Suprapubic skin (tissue), 3 donors: ENCODE measurements at regions not wholly inside any gene's neighbourhood (a gene's known extent, or its start where the extent isn't known, plus 50 kb on each side); places are given as distances from the start of the nearest gene placed in this dataset.

Source experiments
- EP300 ChIP-seq: sonication (generic); formaldehyde crosslinking; IDR thresholded peaks from one replicate; pipeline ENCODE4 v1.6.1; 2017; ENCODE audit warnings: antibody characterized with exemption
- POLR2A ChIP-seq, 2 donors: fragments of 450-650 bp; IDR thresholded peaks; one replicate each; pipeline ENCODE4 v1.6.1; 2017; ENCODE audit warnings: antibody characterized with exemption in 2 of 2, mild to moderate bottlenecking in 2 of 2, moderate library complexity in 2 of 2
- TF ChIP-seq, protein P1 (sequence below), 2 donors: fragments of 200-600 bp in 1 of 2; fragments of 450-650 bp in 1 of 2; sonication (generic) in 1 of 2; IDR thresholded peaks; one replicate each; pipeline ENCODE4 v1.5.1; 2016 to 2019; ENCODE audit warnings: antibody characterized with exemption in 2 of 2, mild to moderate bottlenecking in 1 of 2, moderate library complexity in 1 of 2

DNA sequence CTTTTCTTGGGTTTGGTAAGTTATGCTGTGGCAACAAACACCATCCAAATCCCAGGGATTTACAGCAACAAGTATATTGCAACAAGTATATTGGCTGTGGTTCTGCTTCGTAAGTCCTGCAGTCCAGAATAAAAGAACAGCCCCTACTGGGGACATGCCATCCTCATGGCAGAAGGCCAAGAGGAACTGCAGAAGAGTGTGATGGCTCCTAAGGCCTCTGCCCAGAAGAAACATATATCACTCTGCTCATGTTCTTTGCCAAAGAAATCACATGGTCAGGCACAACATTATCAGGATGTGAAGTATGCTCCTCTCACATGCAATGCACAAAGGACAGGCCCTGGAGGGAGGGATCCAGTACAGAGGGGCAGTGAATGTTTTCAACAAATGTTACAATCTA lies 159.6 kb upstream of the TAS2R1 start:
- TF ChIP-seq, protein P1, sequence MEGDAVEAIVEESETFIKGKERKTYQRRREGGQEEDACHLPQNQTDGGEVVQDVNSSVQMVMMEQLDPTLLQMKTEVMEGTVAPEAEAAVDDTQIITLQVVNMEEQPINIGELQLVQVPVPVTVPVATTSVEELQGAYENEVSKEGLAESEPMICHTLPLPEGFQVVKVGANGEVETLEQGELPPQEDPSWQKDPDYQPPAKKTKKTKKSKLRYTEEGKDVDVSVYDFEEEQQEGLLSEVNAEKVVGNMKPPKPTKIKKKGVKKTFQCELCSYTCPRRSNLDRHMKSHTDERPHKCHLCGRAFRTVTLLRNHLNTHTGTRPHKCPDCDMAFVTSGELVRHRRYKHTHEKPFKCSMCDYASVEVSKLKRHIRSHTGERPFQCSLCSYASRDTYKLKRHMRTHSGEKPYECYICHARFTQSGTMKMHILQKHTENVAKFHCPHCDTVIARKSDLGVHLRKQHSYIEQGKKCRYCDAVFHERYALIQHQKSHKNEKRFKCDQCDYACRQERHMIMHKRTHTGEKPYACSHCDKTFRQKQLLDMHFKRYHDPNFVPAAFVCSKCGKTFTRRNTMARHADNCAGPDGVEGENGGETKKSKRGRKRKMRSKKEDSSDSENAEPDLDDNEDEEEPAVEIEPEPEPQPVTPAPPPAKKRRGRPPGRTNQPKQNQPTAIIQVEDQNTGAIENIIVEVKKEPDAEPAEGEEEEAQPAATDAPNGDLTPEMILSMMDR (IDR thresholded peaks at IDR 0.05): no peak
- no peak for TF ChIP-seq POLR2A (IDR thresholded peaks at IDR 0.05)
- TF ChIP-seq EP300: no peak
